ENCODE measurements at regions not wholly inside any gene's neighbourhood (a gene's known extent, or its start where the extent isn't known, plus 50 kb on each side); places are given as distances from the start of the nearest gene placed in this dataset.

GRCh38 chr9:16282718-16283117 lies 587.8 kb downstream of the BNC2 start:
- DNase-seq (no peak), ATAC-seq (ENCODE audit: insufficient read depth, low read depth) (no peak)
- H3K27ac ChIP-seq (ENCODE audit: low read length): no peak overlapping the region
- H3K4me2 ChIP-seq (ENCODE audit: insufficient read depth, low read length): no peak overlapping the region
- H3K4me1 ChIP-seq (ENCODE audit: insufficient read depth, low read length): no peaks in the 10 kb centered on the region
- no peaks in the 10 kb centered on the region for H3K9me3 ChIP-seq (ENCODE audit: insufficient read depth, low read length, severe bottlenecking)
- H3K9ac ChIP-seq (ENCODE audit: low read depth, low read length): no peak overlapping the region
- H4K20me1 ChIP-seq (ENCODE audit: insufficient read depth, low read length): no peaks in the 10 kb centered on the region
- no peaks in the 10 kb centered on the region for H3K79me2 ChIP-seq (ENCODE audit: insufficient read depth, low read length)
- H3K4me3 ChIP-seq (ENCODE audit: low read depth in 1 of 2, low read length in 2 of 2): no peak overlapping the region
- TF ChIP-seq EZH2 (IDR thresholded peaks at IDR 0.05; ENCODE audit: borderline replicate concordance, low read depth, low read length, severe bottlenecking): no peak
- TF ChIP-seq, protein P1, sequence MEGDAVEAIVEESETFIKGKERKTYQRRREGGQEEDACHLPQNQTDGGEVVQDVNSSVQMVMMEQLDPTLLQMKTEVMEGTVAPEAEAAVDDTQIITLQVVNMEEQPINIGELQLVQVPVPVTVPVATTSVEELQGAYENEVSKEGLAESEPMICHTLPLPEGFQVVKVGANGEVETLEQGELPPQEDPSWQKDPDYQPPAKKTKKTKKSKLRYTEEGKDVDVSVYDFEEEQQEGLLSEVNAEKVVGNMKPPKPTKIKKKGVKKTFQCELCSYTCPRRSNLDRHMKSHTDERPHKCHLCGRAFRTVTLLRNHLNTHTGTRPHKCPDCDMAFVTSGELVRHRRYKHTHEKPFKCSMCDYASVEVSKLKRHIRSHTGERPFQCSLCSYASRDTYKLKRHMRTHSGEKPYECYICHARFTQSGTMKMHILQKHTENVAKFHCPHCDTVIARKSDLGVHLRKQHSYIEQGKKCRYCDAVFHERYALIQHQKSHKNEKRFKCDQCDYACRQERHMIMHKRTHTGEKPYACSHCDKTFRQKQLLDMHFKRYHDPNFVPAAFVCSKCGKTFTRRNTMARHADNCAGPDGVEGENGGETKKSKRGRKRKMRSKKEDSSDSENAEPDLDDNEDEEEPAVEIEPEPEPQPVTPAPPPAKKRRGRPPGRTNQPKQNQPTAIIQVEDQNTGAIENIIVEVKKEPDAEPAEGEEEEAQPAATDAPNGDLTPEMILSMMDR (IDR thresholded peaks at IDR 0.05; ENCODE audit: borderline replicate concordance, extremely low read depth, low read length, poor library complexity, severe bottlenecking): no peak
- H2AFZ ChIP-seq (ENCODE audit: low read depth, low read length): no peak overlapping the region
- H3K36me3 ChIP-seq (ENCODE audit: insufficient read depth, low read length): no peaks in the 10 kb centered on the region
- no peaks in the 10 kb centered on the region for H3K27me3 ChIP-seq (ENCODE audit: insufficient read depth, low read length, poor library complexity)

DNA sequence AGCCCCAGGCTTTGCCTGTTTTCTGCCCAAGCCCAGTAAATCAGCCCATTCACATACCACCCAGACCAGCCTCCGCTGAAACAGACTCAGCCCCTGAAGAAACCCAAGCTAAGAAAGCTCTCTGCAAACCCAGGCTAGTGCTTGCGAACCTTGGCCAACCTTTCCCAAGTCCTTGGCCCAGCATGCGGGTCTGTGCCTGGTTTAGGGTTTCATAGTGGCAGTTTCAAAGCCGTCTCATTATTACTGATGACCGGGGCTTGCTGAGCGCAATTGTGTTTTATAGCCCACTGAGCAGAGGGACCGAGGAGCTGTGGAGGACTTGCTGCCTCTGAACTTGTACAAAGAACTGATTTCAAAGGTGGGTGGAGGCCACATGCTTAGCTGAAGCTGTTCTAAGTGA lies 584.3 kb downstream of the BNC2 start:
- Histone ChIP-seq H3K4me3 (ENCODE audit: low read depth in 1 of 2, low read length in 2 of 2) (no peak overlapping the region), H3K27ac (ENCODE audit: low read length) (no peak overlapping the region), H3K79me2 (ENCODE audit: insufficient read depth, low read length) (no peaks in the 10 kb centered on the region), H3K9me3 (ENCODE audit: insufficient read depth, low read length, severe bottlenecking) (no peaks in the 10 kb centered on the region), H3K27me3 (ENCODE audit: insufficient read depth, low read length, poor library complexity) (no peaks in the 10 kb centered on the region), H3K4me2 (ENCODE audit: insufficient read depth, low read length) (no peak overlapping the region), H4K20me1 (ENCODE audit: insufficient read depth, low read length) (no peaks in the 10 kb centered on the region), H3K4me1 (ENCODE audit: insufficient read depth, low read length) (no peaks in the 10 kb centered on the region), H2AFZ (ENCODE audit: low read depth, low read length) (no peak overlapping the region), H3K9ac (ENCODE audit: low read depth, low read length) (no peak overlapping the region), H3K36me3 (ENCODE audit: insufficient read depth, low read length) (no peaks in the 10 kb centered on the region)
- ATAC-seq (ENCODE audit: insufficient read depth, low read depth) (no peak), DNase-seq (no peak)
- TF ChIP-seq, protein P1 (IDR thresholded peaks at IDR 0.05; ENCODE audit: borderline replicate concordance, extremely low read depth, low read length, poor library complexity, severe bottlenecking): no peak
- TF ChIP-seq EZH2 (IDR thresholded peaks at IDR 0.05; ENCODE audit: borderline replicate concordance, low read depth, low read length, severe bottlenecking): no peak

DNA sequence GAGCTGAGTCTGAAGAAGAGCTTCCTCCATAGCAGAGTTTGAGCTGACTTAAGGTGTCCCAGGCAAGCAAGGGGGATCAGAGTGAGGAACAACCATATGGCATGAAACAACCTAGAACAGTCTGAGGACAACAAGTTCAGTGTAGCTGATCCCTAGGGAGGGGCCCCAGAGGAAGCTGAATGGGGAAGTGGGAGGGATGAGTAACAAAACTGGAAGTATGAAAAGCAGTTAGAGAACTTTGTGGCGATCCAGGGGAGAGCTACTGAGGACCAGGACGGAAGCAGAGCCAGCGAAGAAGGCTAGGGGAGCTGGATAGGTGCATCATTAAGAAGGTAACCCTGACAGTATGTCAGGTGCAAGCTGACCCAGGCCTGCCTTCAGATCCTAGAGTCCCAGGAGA lies 580.8 kb downstream of the BNC2 start:
- DNase-seq (no peak), ATAC-seq (ENCODE audit: insufficient read depth, low read depth) (no peak)
- Histone ChIP-seq H2AFZ (ENCODE audit: low read depth, low read length) (no peak overlapping the region), H3K4me1 (ENCODE audit: insufficient read depth, low read length) (no peaks in the 10 kb centered on the region), H4K20me1 (ENCODE audit: insufficient read depth, low read length) (no peaks in the 10 kb centered on the region), H3K27me3 (ENCODE audit: insufficient read depth, low read length, poor library complexity) (no peaks in the 10 kb centered on the region), H3K4me2 (ENCODE audit: insufficient read depth, low read length) (no peak overlapping the region), H3K27ac (ENCODE audit: low read length) (no peak overlapping the region), H3K79me2 (ENCODE audit: insufficient read depth, low read length) (no peaks in the 10 kb centered on the region), H3K36me3 (ENCODE audit: insufficient read depth, low read length) (no peaks in the 10 kb centered on the region), H3K9ac (ENCODE audit: low read depth, low read length) (no peak overlapping the region), H3K4me3 (ENCODE audit: low read depth in 1 of 2, low read length in 2 of 2) (no peak overlapping the region), H3K9me3 (ENCODE audit: insufficient read depth, low read length, severe bottlenecking) (no peaks in the 10 kb centered on the region)
- TF ChIP-seq, protein P1 (IDR thresholded peaks at IDR 0.05; ENCODE audit: borderline replicate concordance, extremely low read depth, low read length, poor library complexity, severe bottlenecking): no peak
- TF ChIP-seq EZH2 (IDR thresholded peaks at IDR 0.05; ENCODE audit: borderline replicate concordance, low read depth, low read length, severe bottlenecking): no peak

- Histone ChIP-seq H3K4me1 (ENCODE audit: insufficient read depth, low read length) (no peaks in the 10 kb centered on the region), H3K27ac (ENCODE audit: low read length) (no peak overlapping the region)
- no peak for ATAC-seq (ENCODE audit: insufficient read depth, low read depth)
Measured at GRCh38 chr9:16290169-16290568, 580.3 kb downstream of the BNC2 start.

More at GRCh38 chr9:16290169-16290568, 580.3 kb downstream of the BNC2 start:
- no peaks in the 10 kb centered on the region for H3K9me3 ChIP-seq (ENCODE audit: insufficient read depth, low read length, severe bottlenecking)
- no peaks in the 10 kb centered on the region for H4K20me1 ChIP-seq (ENCODE audit: insufficient read depth, low read length)
- no peak overlapping the region for H3K4me2 ChIP-seq (ENCODE audit: insufficient read depth, low read length)
- no peak overlapping the region for H3K4me3 ChIP-seq (ENCODE audit: low read depth in 1 of 2, low read length in 2 of 2)
- no peaks in the 10 kb centered on the region for H3K27me3 ChIP-seq (ENCODE audit: insufficient read depth, low read length, poor library complexity)
- H2AFZ ChIP-seq (ENCODE audit: low read depth, low read length): no peak overlapping the region
- H3K36me3 ChIP-seq (ENCODE audit: insufficient read depth, low read length): no peaks in the 10 kb centered on the region
- H3K79me2 ChIP-seq (ENCODE audit: insufficient read depth, low read length): no peaks in the 10 kb centered on the region
- no peak overlapping the region for H3K9ac ChIP-seq (ENCODE audit: low read depth, low read length)
- TF ChIP-seq, protein P1 (IDR thresholded peaks at IDR 0.05; ENCODE audit: borderline replicate concordance, extremely low read depth, low read length, poor library complexity, severe bottlenecking): no peak
- no peak for TF ChIP-seq EZH2 (IDR thresholded peaks at IDR 0.05; ENCODE audit: borderline replicate concordance, low read depth, low read length, severe bottlenecking)
- no peak for DNase-seq

Measured in DND-41 (cell line).